ENCODE measurements at regions not wholly inside any gene's neighbourhood (a gene's known extent, or its start where the extent isn't known, plus 50 kb on each side); places are given as distances from the start of the nearest gene placed in this dataset.

GRCh38 chr7:68280931-68281330, 1284.3 kb downstream of the TYW1 start:
- DNase-seq (ENCODE audit: low spot score) (no peak), ATAC-seq (no peak)
- TF ChIP-seq STAT1 (IDR thresholded peaks at IDR 0.05; ENCODE audit: unreplicated experiment) (no peak), CTCF (conservative IDR thresholded peaks at IDR 0.05; ENCODE audit: low read depth in 2 of 2) (no peak), REST (IDR thresholded peaks at IDR 0.05; ENCODE audit: unreplicated experiment) (no peak), EZH2 (IDR thresholded peaks at IDR 0.05; ENCODE audit: low read depth, unreplicated experiment) (no peak), JUNB (IDR thresholded peaks at IDR 0.05; ENCODE audit: unreplicated experiment) (no peak), NANOG (IDR thresholded peaks at IDR 0.05; ENCODE audit: borderline replicate concordance) (no peak)
- Histone ChIP-seq H3K27me3 (ENCODE audit: insufficient read depth) (no peaks in the 10 kb centered on the region), H3K27ac (ENCODE audit: low read depth) (no peak overlapping the region), H3F3A (replicated peaks; ENCODE audit: low read depth) (no peaks in the 10 kb centered on the region), H4K20me1 (replicated peaks; ENCODE audit: insufficient read depth) (no peaks in the 10 kb centered on the region), H3K36me3 (ENCODE audit: insufficient read depth) (peaks cover 3% of the 10 kb centered on the region; the same call in 1 of the 2 replicates), H2AFZ (no peak overlapping the region), H3K4me3 (no peak overlapping the region), H3K79me2 (replicated peaks; ENCODE audit: insufficient read depth) (no peaks in the 10 kb centered on the region), H3K4me1 (ENCODE audit: insufficient read depth) (no peaks in the 10 kb centered on the region), H3K9me2 (ENCODE audit: insufficient read depth) (no peaks in the 10 kb centered on the region), H3K4me2 (no peak overlapping the region)
- Mint-ChIP-seq H3K9me3 (peaks cover 97% of the 10 kb centered on the region), H3K4me1 (no peaks in the 10 kb centered on the region), H3K4me3 (no peak overlapping the region), H3K36me3 (ENCODE audit: low read depth) (peaks cover 46% of the 10 kb centered on the region; the same call in 2 of the 3 replicates), H3K27ac (no peak overlapping the region), H3K27me3 (ENCODE audit: insufficient read depth, low read depth, poor library complexity) (peaks cover 9% of the 10 kb centered on the region)

- H3K27me3 Mint-ChIP-seq (ENCODE audit: insufficient read depth, low read depth, poor library complexity): peaks cover 3% of the 10 kb centered on the region
- ATAC-seq: no peak
- peaks cover 99% of the 10 kb centered on the region for H3K9me3 Mint-ChIP-seq
- no peak for TF ChIP-seq ETS1 (IDR thresholded peaks at IDR 0.05)
- no peak for TF ChIP-seq REST (IDR thresholded peaks at IDR 0.05; ENCODE audit: unreplicated experiment)
- no peak for TF ChIP-seq CTCF (conservative IDR thresholded peaks at IDR 0.05; ENCODE audit: low read depth in 2 of 2)
- no peak for TF ChIP-seq ZNF114 (CRISPR knock-in tag; IDR thresholded peaks at IDR 0.05)
These were observed 1291.5 kb downstream of the TYW1 start for GRCh38 chr7:68288144-68288593.

More at GRCh38 chr7:68288144-68288593, 1291.5 kb downstream of the TYW1 start:
- no peaks in the 10 kb centered on the region for H3F3A ChIP-seq (replicated peaks; ENCODE audit: low read depth)
- H3K4me2 ChIP-seq: no peak overlapping the region
- H3K27ac Mint-ChIP-seq: no peak overlapping the region
- DNase-seq (ENCODE audit: low spot score): no peak
- H3K36me3 ChIP-seq (ENCODE audit: insufficient read depth): no peaks in the 10 kb centered on the region; the same call in 1 of the 2 replicates
- no peaks in the 10 kb centered on the region for H3K9me2 ChIP-seq (ENCODE audit: insufficient read depth)
- H3K79me2 ChIP-seq (replicated peaks; ENCODE audit: insufficient read depth): no peaks in the 10 kb centered on the region
- no peak overlapping the region for H3K27ac ChIP-seq (ENCODE audit: low read depth)
- H3K4me3 Mint-ChIP-seq: no peak overlapping the region
- no peak overlapping the region for H2AFZ ChIP-seq
- no peaks in the 10 kb centered on the region for H3K27me3 ChIP-seq (ENCODE audit: insufficient read depth)
- H3K4me3 ChIP-seq: no peak overlapping the region
- H3K4me1 ChIP-seq (ENCODE audit: insufficient read depth): no peaks in the 10 kb centered on the region
- H4K20me1 ChIP-seq (replicated peaks; ENCODE audit: insufficient read depth): no peaks in the 10 kb centered on the region
- H3K36me3 Mint-ChIP-seq (ENCODE audit: low read depth): peaks cover 53% of the 10 kb centered on the region
- H3K4me1 Mint-ChIP-seq: no peaks in the 10 kb centered on the region
